Naive thymus-derived CD4-positive, alpha-beta T cell (primary cell): ENCODE measurements at regions not wholly inside any gene's neighbourhood (a gene's known extent, or its start where the extent isn't known, plus 50 kb on each side); places are given as distances from the start of the nearest gene placed in this dataset.
A peak's percentile ranks its signal among the peaks of the same experiment; 100 is the strongest.

Experiments used
- ATAC-seq: fragments of 150-1000 bp; cut with Tn5 transposase; 2 replicates; pipeline ENCODE4 v1.10.0; 2021; ENCODE audit warnings: mild to moderate bottlenecking, moderate library complexity
- CTCF ChIA-PET: fragments of 350-600 bp; sonication (Branson Sonifier 250); formaldehyde crosslinking; loops from one replicate; lab custom pipeline; 2021; ENCODE audit warnings: antibody characterized with exemption; lab: Charles Lee
- POLR2A ChIA-PET: fragments of 350-600 bp; sonication (Branson Sonifier 250); formaldehyde crosslinking; loops from one replicate; lab custom pipeline; 2021; ENCODE audit warnings: antibody characterized with exemption, inconsistent platforms; lab: Charles Lee
- DNase-seq, 9 donors: peaks; one replicate each; pipeline versions ENCODE4 v3.0.0 to v3.0.0-alpha.2; 2020 to 2022; ENCODE audit warnings: mixed read lengths in 1 of 9
- H3K27ac ChIP-seq: one replicate; pipeline ENCODE4 v1.7.0; 2013; ENCODE audit warnings: mild to moderate bottlenecking, low read depth, low read length, moderate library complexity
- H3K27me3 ChIP-seq, 2 donors: one replicate each; pipeline ENCODE4 v1.7.0; 2013; ENCODE audit warnings: low read length in 2 of 2, mild to moderate bottlenecking in 2 of 2, moderate library complexity in 2 of 2; ENCODE audit not compliant: control insufficient read depth in 2 of 2, insufficient read depth in 2 of 2
- H3K36me3 ChIP-seq, 3 experiments: 1 replicate in 2 of 3; 2 replicates in 1 of 3; pipeline ENCODE4 v1.7.0; 2013; ENCODE audit warnings: low read length in 3 of 3, mild to moderate bottlenecking in 3 of 3, moderate library complexity in 1 of 3; ENCODE audit not compliant: insufficient read depth in 3 of 3, control insufficient read depth in 2 of 3
- H3K4me1 ChIP-seq, 2 donors: one replicate each; pipeline ENCODE4 v1.7.0; 2013; ENCODE audit warnings: low read length in 2 of 2, mild to moderate bottlenecking in 2 of 2, moderate library complexity in 1 of 2; ENCODE audit not compliant: control insufficient read depth in 2 of 2, insufficient read depth in 2 of 2
- H3K4me3 ChIP-seq: 2 replicates; pipeline ENCODE4 v1.7.0; 2013; ENCODE audit warnings: mild to moderate bottlenecking, low read length
- H3K9me3 ChIP-seq, 3 experiments: 1 replicate in 2 of 3; 2 replicates in 1 of 3; pipeline ENCODE4 v1.7.0; 2013; ENCODE audit warnings: low read length in 3 of 3; ENCODE audit not compliant: control insufficient read depth in 2 of 3
- H3K27ac Mint-ChIP-seq, 9 donors: one replicate each; pipeline ENCODE4 v1.8.0; 2020 to 2022; ENCODE audit warnings: mixed read lengths in 9 of 9, mild to moderate bottlenecking in 8 of 9, moderate library complexity in 5 of 9, inconsistent platforms in 2 of 9
- H3K27me3 Mint-ChIP-seq, 5 donors: one replicate each; pipeline ENCODE4 v1.8.0; 2021 to 2022; ENCODE audit warnings: mixed read lengths in 5 of 5, mild to moderate bottlenecking in 1 of 5
- H3K36me3 Mint-ChIP-seq, 5 donors: one replicate each; pipeline ENCODE4 v1.8.0; 2020 to 2022; ENCODE audit warnings: mixed read lengths in 5 of 5, mild to moderate bottlenecking in 3 of 5, inconsistent platforms in 1 of 5
- H3K4me1 Mint-ChIP-seq, 7 donors: one replicate each; pipeline ENCODE4 v1.8.0; 2020 to 2022; ENCODE audit warnings: mixed read lengths in 7 of 7, mild to moderate bottlenecking in 3 of 7, inconsistent platforms in 1 of 7
- H3K4me3 Mint-ChIP-seq, 10 donors: one replicate each; pipeline ENCODE4 v1.8.0; 2020 to 2022; ENCODE audit warnings: mild to moderate bottlenecking in 10 of 10, mixed read lengths in 10 of 10, moderate library complexity in 6 of 10, inconsistent platforms in 2 of 10
- H3K9me3 Mint-ChIP-seq, 11 donors: one replicate each; pipeline ENCODE4 v1.8.0; 2020 to 2022; ENCODE audit warnings: mixed read lengths in 11 of 11, mild to moderate bottlenecking in 4 of 11, inconsistent platforms in 1 of 11, moderate library complexity in 1 of 11
- intact Hi-C, 2 donors: fragments of 100-400 bp; cut with micrococcal nuclease; formaldehyde crosslinking; loops; one replicate each; pipeline ENCODE4 v1.15.1; 2023

- DNase-seq (no peak), ATAC-seq (no peak)
- intact Hi-C loops: no loop called here
- Mint-ChIP-seq H3K27me3 (peaks cover 2 to 36% (median 13%) of the 10 kb centered on the region in 5 donors), H3K27ac (no peak overlapping the region), H3K4me3 (no peak overlapping the region), H3K9me3 (no peaks in the 10 kb centered on the region), H3K36me3 (peaks cover 0 to 5% (median 0%) of the 10 kb centered on the region in 5 donors), H3K4me1 (no peaks in the 10 kb centered on the region)
- Histone ChIP-seq H3K27me3 (no peaks in the 10 kb centered on the region), H3K4me3 (no peak overlapping the region), H3K36me3 (no peaks in the 10 kb centered on the region), H3K9me3 (no peaks in the 10 kb centered on the region), H3K4me1 (no peaks in the 10 kb centered on the region), H3K27ac (no peak overlapping the region)
- POLR2A ChIA-PET: no interaction called here
- CTCF ChIA-PET: no interaction called here
Measured at GRCh38 chr16:86064431-86065250, 165.7 kb downstream of the IRF8 start.

- Mint-ChIP-seq H3K9me3 (no peaks in the 10 kb centered on the region), H3K27ac (no peak overlapping the region), H3K4me1 (peaks cover 0 to 1% (median 0%) of the 10 kb centered on the region in 7 donors), H3K36me3 (peaks cover 0 to 5% (median 0%) of the 10 kb centered on the region in 5 donors), H3K27me3 (peaks cover 2 to 44% (median 13%) of the 10 kb centered on the region in 5 donors), H3K4me3 (no peak overlapping the region)
- Histone ChIP-seq H3K4me1 (no peaks in the 10 kb centered on the region), H3K9me3 (no peaks in the 10 kb centered on the region), H3K27me3 (no peaks in the 10 kb centered on the region), H3K27ac (no peak overlapping the region), H3K4me3 (no peak overlapping the region), H3K36me3 (no peaks in the 10 kb centered on the region)
- ChIA-PET POLR2A (no interaction called here), CTCF (no interaction called here)
- intact Hi-C loops: no loop called here
- no peak for ATAC-seq
- DNase-seq: no peak
Measured at GRCh38 chr16:86065711-86066110, 166.7 kb downstream of the IRF8 start.

GRCh38 chr16:86066811-86067210 lies 167.8 kb downstream of the IRF8 start:
- H3K9me3 ChIP-seq: no peaks in the 10 kb centered on the region
- H3K27me3 Mint-ChIP-seq: peaks cover 2 to 48% (median 13%) of the 10 kb centered on the region in 5 donors
- ChIA-PET POLR2A (no interaction called here), CTCF (no interaction called here)
- no peaks in the 10 kb centered on the region for H3K36me3 ChIP-seq
- H3K27ac Mint-ChIP-seq: no peak overlapping the region
- H3K4me1 Mint-ChIP-seq: peaks cover 0 to 1% (median 0%) of the 10 kb centered on the region in 7 donors
- peaks cover 0 to 5% (median 0%) of the 10 kb centered on the region in 5 donors for H3K36me3 Mint-ChIP-seq
- no peak for ATAC-seq
- H3K9me3 Mint-ChIP-seq: no peaks in the 10 kb centered on the region
- no peaks in the 10 kb centered on the region for H3K4me1 ChIP-seq
- no peak overlapping the region for H3K27ac ChIP-seq
- H3K4me3 ChIP-seq: no peak overlapping the region
- DNase-seq: no peak
- intact Hi-C loops: no loop called here
- no peaks in the 10 kb centered on the region for H3K27me3 ChIP-seq
- H3K4me3 Mint-ChIP-seq: no peak overlapping the region

GRCh38 chr16:86067516-86067915 lies 168.6 kb downstream of the IRF8 start:
- Mint-ChIP-seq H3K4me1 (peaks cover 0 to 4% (median 0%) of the 10 kb centered on the region in 7 donors), H3K27ac (no peak overlapping the region), H3K36me3 (peaks cover 0 to 5% (median 0%) of the 10 kb centered on the region in 5 donors), H3K9me3 (no peaks in the 10 kb centered on the region), H3K4me3 (no peak overlapping the region), H3K27me3 (peaks cover 2 to 50% (median 15%) of the 10 kb centered on the region in 5 donors)
- H3K27me3 ChIP-seq: no peaks in the 10 kb centered on the region
- ChIA-PET CTCF (no interaction called here), POLR2A (no interaction called here)
- no peak overlapping the region for H3K4me3 ChIP-seq
- ATAC-seq: no peak
- intact Hi-C loops: no loop called here
- H3K4me1 ChIP-seq: no peaks in the 10 kb centered on the region
- H3K9me3 ChIP-seq: no peaks in the 10 kb centered on the region
- H3K36me3 ChIP-seq: no peaks in the 10 kb centered on the region
- no peak overlapping the region for H3K27ac ChIP-seq
- DNase-seq: no peak

- POLR2A ChIA-PET: no interaction called here
Measured at GRCh38 chr16:86067936-86068335, 169.0 kb downstream of the IRF8 start.

GRCh38 chr16:86068722-86069121 lies 169.8 kb downstream of the IRF8 start:
- CTCF ChIA-PET: no interaction called here

More at GRCh38 chr16:86067936-86068335, 169.0 kb downstream of the IRF8 start:
- Mint-ChIP-seq H3K27me3 (peaks cover 2 to 54% (median 16%) of the 10 kb centered on the region in 5 donors), H3K27ac (peak overlapping the region in 1 of 9 donors; percentile 51), H3K4me3 (no peak overlapping the region), H3K9me3 (no peaks in the 10 kb centered on the region), H3K4me1 (peaks cover 0 to 4% (median 0%) of the 10 kb centered on the region in 7 donors), H3K36me3 (peaks cover 0 to 5% (median 0%) of the 10 kb centered on the region in 5 donors)
- DNase-seq (no peak), ATAC-seq (no peak)
- Histone ChIP-seq H3K9me3 (no peaks in the 10 kb centered on the region), H3K36me3 (no peaks in the 10 kb centered on the region), H3K4me1 (no peaks in the 10 kb centered on the region), H3K4me3 (no peak overlapping the region), H3K27me3 (no peaks in the 10 kb centered on the region), H3K27ac (no peak overlapping the region)
- CTCF ChIA-PET: no interaction called here
- intact Hi-C loops: no loop called here

More at GRCh38 chr16:86068722-86069121, 169.8 kb downstream of the IRF8 start:
- Mint-ChIP-seq H3K27ac (no peak overlapping the region), H3K4me3 (no peak overlapping the region), H3K36me3 (peaks cover 0 to 5% (median 0%) of the 10 kb centered on the region in 5 donors), H3K9me3 (no peaks in the 10 kb centered on the region), H3K4me1 (peaks cover 0 to 4% (median 0%) of the 10 kb centered on the region in 7 donors), H3K27me3 (peaks cover 2 to 55% (median 19%) of the 10 kb centered on the region in 5 donors)
- no peaks in the 10 kb centered on the region for H3K9me3 ChIP-seq
- no peak for ATAC-seq
- intact Hi-C loops: no loop called here
- no peak overlapping the region for H3K4me3 ChIP-seq
- DNase-seq: no peak
- H3K27ac ChIP-seq: no peak overlapping the region
- POLR2A ChIA-PET: no interaction called here
- no peaks in the 10 kb centered on the region for H3K36me3 ChIP-seq
- H3K4me1 ChIP-seq: no peaks in the 10 kb centered on the region
- no peaks in the 10 kb centered on the region for H3K27me3 ChIP-seq
